B cell (primary cell): ENCODE measurements at regions not wholly inside any gene's neighbourhood (a gene's known extent, or its start where the extent isn't known, plus 50 kb on each side); places are given as distances from the start of the nearest gene placed in this dataset.

Source experiments
- ATAC-seq: fragments of 200-7000 bp; cut with Tn5 transposase; one replicate; pipeline ENCODE4 v1.10.0; 2021; ENCODE audit warnings: low read depth, mild to moderate bottlenecking, moderate number of reproducible peaks, moderate library complexity
- CTCF ChIA-PET: fragments of 350-600 bp; sonication (Branson Sonifier 250); formaldehyde crosslinking; loops from one replicate; lab custom pipeline; 2021; ENCODE audit warnings: antibody characterized with exemption, inconsistent platforms; lab: Charles Lee
- POLR2A ChIA-PET: fragments of 350-600 bp; sonication (Branson Sonifier 250); formaldehyde crosslinking; loops from one replicate; lab custom pipeline; 2021; ENCODE audit warnings: antibody characterized with exemption; lab: Charles Lee
- DNase-seq: peaks from one replicate; pipeline ENCODE4 v3.0.0; 2013
- H2AFZ ChIP-seq: 2 replicates; pipeline ENCODE4 v1.6.1; 2012; ENCODE audit warnings: mild to moderate bottlenecking, low read depth, low read length; ENCODE audit not compliant: insufficient read depth, poor library complexity, severe bottlenecking
- H3K27ac ChIP-seq, 2 donors: 1 replicate in 1 of 2; 2 replicates in 1 of 2; pipeline ENCODE4 v1.5.1; 2012 to 2013; ENCODE audit warnings: low read length in 2 of 2, mild to moderate bottlenecking in 2 of 2, moderate library complexity in 1 of 2
- H3K27me3 ChIP-seq, 4 experiments: fragments of 200-600 bp in 1 of 4; sonication (generic) in 1 of 4; replicated peaks in 1 of 4; 1 replicate in 2 of 4; 2 replicates in 2 of 4; pipeline versions ENCODE4 v1.6.1 to v1.7.0; 2013 to 2016; ENCODE audit warnings: low read length in 3 of 4, mild to moderate bottlenecking in 2 of 4, mixed read lengths in 1 of 4, moderate library complexity in 1 of 4; ENCODE audit not compliant: insufficient read depth in 4 of 4, control insufficient read depth in 3 of 4; ENCODE audit errors: control extremely low read depth in 1 of 4
- H3K36me3 ChIP-seq, 2 experiments: replicated peaks in 1 of 2; 1 replicate in 1 of 2; 2 replicates in 1 of 2; pipeline versions ENCODE4 v1.6.1 to v1.7.1; 2013; ENCODE audit warnings: low read length in 1 of 2; ENCODE audit not compliant: insufficient read depth in 2 of 2, control insufficient read depth in 1 of 2; ENCODE audit errors: control extremely low read depth in 1 of 2, extremely low read depth in 1 of 2
- H3K4me1 ChIP-seq, 2 donors: fragments of 200-600 bp in 1 of 2; sonication (generic) in 1 of 2; 1 replicate in 1 of 2; 2 replicates in 1 of 2; pipeline versions ENCODE4 v1.5.1 to v1.6.1; 2013 to 2017; ENCODE audit warnings: low read length in 2 of 2; ENCODE audit not compliant: control insufficient read depth in 2 of 2, insufficient read depth in 2 of 2
- H3K4me2 ChIP-seq: replicated peaks from 2 replicates; pipeline ENCODE3; 2012; ENCODE audit warnings: mild to moderate bottlenecking, low read depth, low read length; ENCODE audit not compliant: poor library complexity, severe bottlenecking
- H3K4me3 ChIP-seq, 5 experiments: fragments of 200-600 bp in 1 of 5; sonication (generic) in 1 of 5; 1 replicate in 3 of 5; 2 replicates in 2 of 5; pipeline versions ENCODE4 v1.5.1 to v1.7.0; 2011 to 2016; ENCODE audit warnings: low read length in 4 of 5, mild to moderate bottlenecking in 4 of 5, low read depth in 2 of 5, control low read depth in 1 of 5, moderate library complexity in 1 of 5; ENCODE audit not compliant: insufficient read depth in 1 of 5; ENCODE audit errors: control extremely low read depth in 1 of 5, extremely low read depth in 1 of 5
- H3K79me2 ChIP-seq: fragments of 200-600 bp; sonication (generic); one replicate; pipeline ENCODE4 v1.6.0; 2016; ENCODE audit warnings: low read length; ENCODE audit not compliant: control insufficient read depth, insufficient read depth
- H3K9ac ChIP-seq: fragments of 200-600 bp; sonication (generic); 2 replicates; pipeline ENCODE4 v1.6.1; 2017; ENCODE audit warnings: mild to moderate bottlenecking, low read length, moderate library complexity
- H3K9me3 ChIP-seq, 3 donors: one replicate each; pipeline versions ENCODE4 v1.6.1 to v1.7.1; 2013; ENCODE audit warnings: low read length in 2 of 3; ENCODE audit not compliant: control insufficient read depth in 2 of 3, insufficient read depth in 1 of 3; ENCODE audit errors: control extremely low read depth in 1 of 3
- H4K20me1 ChIP-seq: 2 replicates; pipeline ENCODE4 v1.6.0; 2012; ENCODE audit warnings: mild to moderate bottlenecking, low read length; ENCODE audit not compliant: insufficient read depth, control insufficient read depth, poor library complexity, severe bottlenecking
- H3K27ac Mint-ChIP-seq: one replicate; pipeline ENCODE4 v1.8.0; 2021; ENCODE audit warnings: mixed read lengths
- H3K27me3 Mint-ChIP-seq: one replicate; pipeline ENCODE4 v1.8.0; 2021; ENCODE audit warnings: mixed read lengths
- H3K4me1 Mint-ChIP-seq: one replicate; pipeline ENCODE4 v1.8.0; 2021; ENCODE audit warnings: mixed read lengths
- H3K4me3 Mint-ChIP-seq: one replicate; pipeline ENCODE4 v1.8.0; 2021; ENCODE audit warnings: mixed read lengths
- H3K9me3 Mint-ChIP-seq: one replicate; pipeline ENCODE4 v1.8.0; 2022; ENCODE audit warnings: mixed read lengths; ENCODE audit not compliant: insufficient read depth
- EZH2 ChIP-seq: IDR thresholded peaks from 2 replicates; pipeline ENCODE4 v1.6.1; 2012; ENCODE audit warnings: borderline replicate concordance, low read depth, mild to moderate bottlenecking, moderate library complexity, low read length; ENCODE audit not compliant: insufficient read depth, poor library complexity, severe bottlenecking
- WGBS: methylation state at CpG from one replicate; pipeline ENCODE4 v1.1.5; 2013; ENCODE audit warnings: missing lambda C conversion rate; ENCODE audit not compliant: insufficient coverage; 5-methylcytosine and 5-hydroxymethylcytosine counted together
- intact Hi-C: fragments of 100-400 bp; cut with micrococcal nuclease; formaldehyde crosslinking; loops from one replicate; pipeline ENCODE4 v1.10.0; 2022
- TF ChIP-seq, protein P1 (sequence below): fragments of 200-600 bp; IDR thresholded peaks from one replicate; pipeline ENCODE4 v1.8.0; 2022; ENCODE audit warnings: antibody characterized with exemption, mild to moderate bottlenecking

DNA sequence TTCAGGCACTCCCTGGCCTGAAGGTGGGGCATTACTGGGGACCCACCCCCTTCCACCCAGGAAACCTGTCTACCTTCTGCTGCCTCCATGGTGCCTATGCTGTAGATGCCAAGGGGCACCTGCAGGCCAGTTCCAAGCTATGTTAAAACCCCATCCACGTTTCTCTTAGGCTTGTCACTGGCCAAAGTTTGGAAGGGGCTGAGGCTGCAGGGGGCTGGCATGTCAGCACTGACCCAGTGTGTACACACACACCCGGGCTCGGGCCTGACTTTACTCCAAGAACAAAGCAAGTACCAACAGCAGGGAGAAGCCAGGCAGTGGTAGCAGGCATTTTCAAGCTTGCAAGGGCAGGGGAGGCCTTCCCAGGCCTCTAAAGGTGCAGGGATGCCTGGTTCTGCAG lies 53.8 kb upstream of the PCDH15 start:
- no peaks in the 10 kb centered on the region for H3K4me1 Mint-ChIP-seq
- Histone ChIP-seq H3K9me3 (peaks cover 0 to 9% (median 0%) of the 10 kb centered on the region in 3 donors), H3K36me3 (no peaks in the 10 kb centered on the region), H3K27me3 (no peaks in the 10 kb centered on the region), H3K79me2 (no peaks in the 10 kb centered on the region), H3K4me2 (no peak overlapping the region), H3K9ac (no peak overlapping the region), H2AFZ (no peak overlapping the region), H3K4me3 (no peak overlapping the region), H4K20me1 (no peaks in the 10 kb centered on the region), H3K4me1 (no peaks in the 10 kb centered on the region), H3K27ac (no peak overlapping the region)
- CTCF ChIA-PET = no interaction called here
- H3K27me3 Mint-ChIP-seq = no peaks in the 10 kb centered on the region
- H3K27ac Mint-ChIP-seq = no peak overlapping the region
- POLR2A ChIA-PET = no interaction called here
- intact Hi-C loops = no loop called here
- TF ChIP-seq, protein P1, sequence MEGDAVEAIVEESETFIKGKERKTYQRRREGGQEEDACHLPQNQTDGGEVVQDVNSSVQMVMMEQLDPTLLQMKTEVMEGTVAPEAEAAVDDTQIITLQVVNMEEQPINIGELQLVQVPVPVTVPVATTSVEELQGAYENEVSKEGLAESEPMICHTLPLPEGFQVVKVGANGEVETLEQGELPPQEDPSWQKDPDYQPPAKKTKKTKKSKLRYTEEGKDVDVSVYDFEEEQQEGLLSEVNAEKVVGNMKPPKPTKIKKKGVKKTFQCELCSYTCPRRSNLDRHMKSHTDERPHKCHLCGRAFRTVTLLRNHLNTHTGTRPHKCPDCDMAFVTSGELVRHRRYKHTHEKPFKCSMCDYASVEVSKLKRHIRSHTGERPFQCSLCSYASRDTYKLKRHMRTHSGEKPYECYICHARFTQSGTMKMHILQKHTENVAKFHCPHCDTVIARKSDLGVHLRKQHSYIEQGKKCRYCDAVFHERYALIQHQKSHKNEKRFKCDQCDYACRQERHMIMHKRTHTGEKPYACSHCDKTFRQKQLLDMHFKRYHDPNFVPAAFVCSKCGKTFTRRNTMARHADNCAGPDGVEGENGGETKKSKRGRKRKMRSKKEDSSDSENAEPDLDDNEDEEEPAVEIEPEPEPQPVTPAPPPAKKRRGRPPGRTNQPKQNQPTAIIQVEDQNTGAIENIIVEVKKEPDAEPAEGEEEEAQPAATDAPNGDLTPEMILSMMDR = no peak
- TF ChIP-seq EZH2 = no peak
- H3K4me3 Mint-ChIP-seq = no peak overlapping the region
- ATAC-seq (no peak), DNase-seq (no peak)
- WGBS = 66% methylated on average over 3 of the region's 3 CpGs
- H3K9me3 Mint-ChIP-seq = peaks cover 3% of the 10 kb centered on the region

DNA sequence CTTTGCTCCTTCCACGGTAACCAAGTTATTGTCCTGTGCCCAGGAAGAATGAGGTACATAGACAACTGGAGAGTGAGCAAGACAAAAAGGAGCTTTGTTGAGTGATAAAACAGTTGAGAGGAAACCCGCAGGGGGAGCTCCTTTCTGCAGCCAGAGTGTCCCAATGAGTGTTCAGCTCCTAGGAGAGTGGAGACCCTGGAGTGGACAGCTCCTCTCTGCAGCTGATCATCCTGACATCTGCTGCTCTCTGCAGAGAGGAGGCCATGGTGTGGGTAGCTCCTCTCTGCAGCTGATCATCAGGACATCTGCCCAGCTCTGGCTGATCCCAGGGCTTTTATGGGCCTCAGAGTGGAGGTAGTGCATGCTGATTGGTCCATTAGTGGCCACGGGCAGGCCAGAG lies 53.4 kb upstream of the PCDH15 start:
- Histone ChIP-seq H3K79me2 (no peaks in the 10 kb centered on the region), H3K27ac (no peak overlapping the region), H3K4me1 (no peaks in the 10 kb centered on the region), H3K4me3 (no peak overlapping the region), H3K9me3 (peaks cover 0 to 9% (median 0%) of the 10 kb centered on the region in 3 donors), H4K20me1 (no peaks in the 10 kb centered on the region), H2AFZ (no peak overlapping the region), H3K36me3 (no peaks in the 10 kb centered on the region), H3K27me3 (no peaks in the 10 kb centered on the region), H3K4me2 (no peak overlapping the region), H3K9ac (no peak overlapping the region)
- POLR2A ChIA-PET = no interaction called here
- H3K4me1 Mint-ChIP-seq = no peaks in the 10 kb centered on the region
- TF ChIP-seq, protein P1 = no peak
- TF ChIP-seq EZH2 = no peak
- DNase-seq = no peak
- no peaks in the 10 kb centered on the region for H3K27me3 Mint-ChIP-seq
- peaks cover 3% of the 10 kb centered on the region for H3K9me3 Mint-ChIP-seq
- H3K27ac Mint-ChIP-seq = no peak overlapping the region
- WGBS = 82% methylated on average over 2 of the region's 3 CpGs
- no peak overlapping the region for H3K4me3 Mint-ChIP-seq
- ATAC-seq = no peak
- intact Hi-C loops = no loop called here
- CTCF ChIA-PET = no interaction called here
